RWPE1 (cell line): ENCODE measurements at regions not wholly inside any gene's neighbourhood (a gene's known extent, or its start where the extent isn't known, plus 50 kb on each side); places are given as distances from the start of the nearest gene placed in this dataset.

ENCODE experiments used
- CTCF ChIA-PET: fragments of 350-600 bp; sonication (Branson Sonifier 250); formaldehyde crosslinking; extraction: SDS; loops from one replicate; lab custom pipeline; 2021; lab: Yijun Ruan, JAX
- POLR2A ChIA-PET: fragments of 400-600 bp; formaldehyde crosslinking; extraction: SDS; loops from one replicate; lab custom pipeline; 2020; ENCODE audit warnings: antibody characterized with exemption; ENCODE audit not compliant: low non-redundant PET; lab: Yijun Ruan, JAX
- DNase-seq: peaks from one replicate; pipeline ENCODE4 v3.0.0; 2012; ENCODE audit warnings: low spot score
- H3K27ac ChIP-seq: fragments of 450-650 bp; 2 replicates; pipeline ENCODE4 v1.5.1; 2017
- CTCF ChIP-seq: fragments of 450-650 bp; conservative IDR thresholded peaks from 2 replicates; pipeline ENCODE4 v1.5.1; 2017; ENCODE audit warnings: low read depth, mild to moderate bottlenecking

GRCh38 chr1:70656361-70656760, 245.3 kb downstream of the CTH start:
- H3K27ac ChIP-seq, result no peak overlapping the region
- TF ChIP-seq CTCF, result no peak
- ChIA-PET POLR2A (no interaction called here), CTCF (no interaction called here)
- DNase-seq, result no peak

- ChIA-PET POLR2A (no interaction called here), CTCF (interaction anchor here (0.6 kb wide), 1 partner anchor 780 kb away, joined by 3 read pairs; no protein-coding TSS in a partner anchor)
- TF ChIP-seq CTCF, result no peak
- H3K27ac ChIP-seq, result no peak overlapping the region
- no peak for DNase-seq
Observed at GRCh38 chr1:70659891-70660290, 248.8 kb downstream of the CTH start.

- no peak overlapping the region for H3K27ac ChIP-seq
- DNase-seq, result no peak
- TF ChIP-seq CTCF, result no peak
- ChIA-PET POLR2A (no interaction called here), CTCF (no interaction called here)
Observed at GRCh38 chr1:70666381-70667140, 255.5 kb downstream of the CTH start.

GRCh38 chr1:70667494-70668170, 256.6 kb downstream of the CTH start:
- no peak for DNase-seq
- no peak overlapping the region for H3K27ac ChIP-seq

GRCh38 chr1:70671006-70671405, 259.9 kb downstream of the CTH start:
- ChIA-PET CTCF (no interaction called here), POLR2A (no interaction called here)
- no peak for DNase-seq
- TF ChIP-seq CTCF, result no peak
- H3K27ac ChIP-seq, result no peak overlapping the region

More at GRCh38 chr1:70667494-70668170, 256.6 kb downstream of the CTH start:
- no peak for TF ChIP-seq CTCF
- CTCF ChIA-PET, result no interaction called here
- POLR2A ChIA-PET, result no interaction called here

- ChIA-PET POLR2A (no interaction called here), CTCF (no interaction called here)
- DNase-seq, result no peak
- no peak overlapping the region for H3K27ac ChIP-seq
- TF ChIP-seq CTCF, result no peak
Observed at GRCh38 chr1:70672442-70672888, 261.4 kb downstream of the CTH start.
